ENCODE measurements at regions not wholly inside any gene's neighbourhood (a gene's known extent, or its start where the extent isn't known, plus 50 kb on each side); places are given as distances from the start of the nearest gene placed in this dataset.

- POLR2A ChIA-PET = no interaction called here
- DNase-seq (ENCODE audit: extremely low spot score) = peak; percentile 80
- CTCF ChIA-PET = interaction anchor here (1.5 to 1.8 kb wide), 2 partner anchors 380 to 488 kb away, joined by 4 read pairs; no protein-coding TSS in a partner anchor
- TF ChIP-seq ZNF384 (IDR thresholded peaks at IDR 0.05) (peak; percentile 99), ARNT (IDR thresholded peaks at IDR 0.05) (no peak), BHLHE40 (IDR thresholded peaks at IDR 0.05; ENCODE audit: borderline replicate concordance) (no peak), FOXK2 (IDR thresholded peaks at IDR 0.05) (no peak), SUZ12 (IDR thresholded peaks at IDR 0.05) (no peak), FOXA1 (IDR thresholded peaks at IDR 0.05) (no peak)
These were observed 77.3 kb upstream of the SLC35F1 start for GRCh38 chr6:117829594-117830319.

- no peak for DNase-seq (ENCODE audit: extremely low spot score)
- POLR2A ChIA-PET = no interaction called here
- CTCF ChIA-PET = no interaction called here
- TF ChIP-seq HDGF (IDR thresholded peaks at IDR 0.05; ENCODE audit: borderline replicate concordance) (no peak), ELF4 (IDR thresholded peaks at IDR 0.05) (no peak), NFRKB (IDR thresholded peaks at IDR 0.05) (no peak), LEF1 (IDR thresholded peaks at IDR 0.05; ENCODE audit: borderline replicate concordance) (no peak), SP1 (IDR thresholded peaks at IDR 0.05) (no peak), SUZ12 (IDR thresholded peaks at IDR 0.05) (no peak)
These were observed 69.8 kb upstream of the SLC35F1 start for GRCh38 chr6:117837261-117837660.

- ChIA-PET POLR2A (interaction anchor here (0.9 kb wide), 1 partner anchor 9 kb away, joined by 3 read pairs; no protein-coding TSS in a partner anchor), CTCF (interaction anchor here (0.7 to 1.7 kb wide), 8 partner anchors 9 to 943 kb away, joined by 3 to 7 read pairs (median 3); partner anchors contain the start of gene SLC35F1)
- peak; percentile 45 for DNase-seq (ENCODE audit: extremely low spot score)
- no peak for TF ChIP-seq LEF1 (IDR thresholded peaks at IDR 0.05; ENCODE audit: borderline replicate concordance)
- peak; percentile 13; the same call in 1 of the 2 replicates for TF ChIP-seq PKNOX1 (IDR thresholded peaks at IDR 0.05)
- no peak for TF ChIP-seq TARDBP (IDR thresholded peaks at IDR 0.05)
- no peak for TF ChIP-seq CTBP1 (IDR thresholded peaks at IDR 0.05; ENCODE audit: borderline replicate concordance)
- TF ChIP-seq FOXM1 (IDR thresholded peaks at IDR 0.05; ENCODE audit: borderline replicate concordance) = no peak
- no peak for TF ChIP-seq SP1 (IDR thresholded peaks at IDR 0.05)
- 0 out of 2 replicates have a peak, but pooled peaks have one; percentile 49 for TF ChIP-seq ZNF384 (IDR thresholded peaks at IDR 0.05)
These were observed 66.5 kb upstream of the SLC35F1 start for GRCh38 chr6:117840541-117840983.

- TF ChIP-seq SP1 (IDR thresholded peaks at IDR 0.05) (no peak), CTBP1 (IDR thresholded peaks at IDR 0.05; ENCODE audit: borderline replicate concordance) (no peak), LEF1 (IDR thresholded peaks at IDR 0.05; ENCODE audit: borderline replicate concordance) (no peak), HDGF (IDR thresholded peaks at IDR 0.05; ENCODE audit: borderline replicate concordance) (no peak), PKNOX1 (IDR thresholded peaks at IDR 0.05) (no peak), L3MBTL2 (conservative IDR thresholded peaks at IDR 0.05) (no peak), FOXK2 (IDR thresholded peaks at IDR 0.05) (no peak), SUZ12 (IDR thresholded peaks at IDR 0.05) (no peak), TARDBP (IDR thresholded peaks at IDR 0.05) (no peak), ARNT (IDR thresholded peaks at IDR 0.05) (no peak), NFRKB (IDR thresholded peaks at IDR 0.05) (no peak), FOXM1 (IDR thresholded peaks at IDR 0.05; ENCODE audit: borderline replicate concordance) (no peak), FOXA1 (IDR thresholded peaks at IDR 0.05) (no peak), BHLHE40 (IDR thresholded peaks at IDR 0.05; ENCODE audit: borderline replicate concordance) (no peak), ELF4 (IDR thresholded peaks at IDR 0.05) (no peak), ZNF384 (IDR thresholded peaks at IDR 0.05) (no peak)
- no peak for DNase-seq (ENCODE audit: extremely low spot score)
- ChIA-PET POLR2A (no interaction called here), CTCF (no interaction called here)
These were observed 59.2 kb upstream of the SLC35F1 start for GRCh38 chr6:117847912-117848311.

- DNase-seq (ENCODE audit: extremely low spot score) = no peak
- no peak for TF ChIP-seq ARNT (IDR thresholded peaks at IDR 0.05)
- TF ChIP-seq SP1 (IDR thresholded peaks at IDR 0.05) = no peak
- TF ChIP-seq CTBP1 (IDR thresholded peaks at IDR 0.05; ENCODE audit: borderline replicate concordance) = no peak
- TF ChIP-seq LEF1 (IDR thresholded peaks at IDR 0.05; ENCODE audit: borderline replicate concordance) = no peak
- TF ChIP-seq NFRKB (IDR thresholded peaks at IDR 0.05) = no peak
- no peak for TF ChIP-seq FOXK2 (IDR thresholded peaks at IDR 0.05)
- TF ChIP-seq ZNF384 (IDR thresholded peaks at IDR 0.05) = no peak
- TF ChIP-seq SUZ12 (IDR thresholded peaks at IDR 0.05) = no peak
- TF ChIP-seq FOXA1 (IDR thresholded peaks at IDR 0.05) = no peak
- TF ChIP-seq BHLHE40 (IDR thresholded peaks at IDR 0.05; ENCODE audit: borderline replicate concordance) = no peak
- no peak for TF ChIP-seq PKNOX1 (IDR thresholded peaks at IDR 0.05)
- no peak for TF ChIP-seq FOXM1 (IDR thresholded peaks at IDR 0.05; ENCODE audit: borderline replicate concordance)
- no peak for TF ChIP-seq L3MBTL2 (conservative IDR thresholded peaks at IDR 0.05)
- no peak for TF ChIP-seq HDGF (IDR thresholded peaks at IDR 0.05; ENCODE audit: borderline replicate concordance)
- no peak for TF ChIP-seq TARDBP (IDR thresholded peaks at IDR 0.05)
- TF ChIP-seq ELF4 (IDR thresholded peaks at IDR 0.05) = no peak
- CTCF ChIA-PET = no interaction called here
- POLR2A ChIA-PET = no interaction called here
These were observed 58.0 kb upstream of the SLC35F1 start for GRCh38 chr6:117849087-117849486.
